Esophagus squamous epithelium (tissue), 5 donors: ENCODE measurements at regions not wholly inside any gene's neighbourhood (a gene's known extent, or its start where the extent isn't known, plus 50 kb on each side); places are given as distances from the start of the nearest gene placed in this dataset.

ENCODE experiments used
- DNase-seq: peaks from one replicate; lab custom pipeline; 2025; lab: John Stamatoyannopoulos, UW
- H3K27ac ChIP-seq, 4 donors: fragments of 200-600 bp; sonication (generic); one replicate each; pipeline ENCODE4 v1.5.1; 2016 to 2019; ENCODE audit warnings: mild to moderate bottlenecking in 1 of 4
- H3K27me3 ChIP-seq, 4 donors: fragments of 200-600 bp; sonication (generic); 1 replicate in 3 of 4; 2 replicates in 1 of 4; pipeline versions ENCODE4 v1.5.1 to v1.6.0; 2017 to 2021; ENCODE audit warnings: antibody characterized with exemption in 1 of 4
- H3K36me3 ChIP-seq, 3 donors: fragments of 200-600 bp; sonication (generic); one replicate each; pipeline ENCODE4 v1.5.1; 2016 to 2019
- H3K4me1 ChIP-seq, 3 donors: fragments of 200-600 bp; sonication (generic); one replicate each; pipeline ENCODE4 v1.5.1; 2017 to 2019
- H3K4me3 ChIP-seq, 4 donors: fragments of 200-600 bp; sonication (generic); 1 replicate in 3 of 4; 2 replicates in 1 of 4; pipeline ENCODE4 v1.5.1; 2016 to 2019; ENCODE audit warnings: mild to moderate bottlenecking in 2 of 4, moderate library complexity in 1 of 4
- H3K9me3 ChIP-seq, 3 donors: fragments of 200-600 bp; sonication (generic); one replicate each; pipeline ENCODE4 v1.5.1; 2016 to 2019
- POLR2A ChIP-seq, 4 donors: fragments of 450-650 bp; IDR thresholded peaks; one replicate each; pipeline ENCODE4 v1.6.1; 2017; ENCODE audit warnings: antibody characterized with exemption in 4 of 4, mild to moderate bottlenecking in 4 of 4, moderate library complexity in 3 of 4
- WGBS, 2 donors: methylation state at CpG; one replicate each; pipeline ENCODE4 v1.1.5; 2018; 5-methylcytosine and 5-hydroxymethylcytosine counted together
- intact Hi-C: fragments of 100-400 bp; cut with DNase I; formaldehyde crosslinking; loops from one replicate; pipeline ENCODE4 v1.15.0; 2022
- TF ChIP-seq, protein P1 (sequence below), 6 experiments: fragments of 450-650 bp in 4 of 6; fragments of 200-600 bp in 2 of 6; sonication (generic) in 2 of 6; IDR thresholded peaks; one replicate each; pipeline ENCODE4 v1.5.1; 2016 to 2019; ENCODE audit warnings: antibody characterized with exemption in 6 of 6, mild to moderate bottlenecking in 4 of 6, moderate library complexity in 4 of 6
- donor health status: DM: yes; HTN: yes; CAD: no.

DNA sequence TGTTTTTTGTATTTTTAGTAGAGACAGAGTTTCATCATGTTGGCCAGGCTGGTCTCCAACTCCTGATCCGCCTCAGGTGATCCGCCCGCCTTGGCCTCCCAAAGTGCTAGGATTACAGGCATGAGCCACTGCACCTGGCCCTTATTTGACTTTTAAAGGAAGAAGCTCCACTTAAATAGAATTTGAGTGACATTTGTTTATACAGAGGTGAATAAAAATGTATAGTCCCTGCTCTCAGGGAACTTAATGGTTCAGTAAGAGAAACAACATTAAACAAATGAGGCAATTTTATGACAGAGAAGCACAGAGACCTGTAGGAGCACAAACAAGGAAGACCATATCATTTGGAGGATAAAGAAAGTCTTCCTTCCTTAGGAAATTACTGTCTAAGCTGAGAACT lies 65.7 kb downstream of the C9orf152 start:
- no peaks in the 10 kb centered on the region for H3K9me3 ChIP-seq
- no peak overlapping the region for H3K27ac ChIP-seq
- H3K27me3 ChIP-seq: no peaks in the 10 kb centered on the region
- peaks cover 0 to 46% (median 29%) of the 10 kb centered on the region in 3 donors for H3K4me1 ChIP-seq
- no peak overlapping the region for H3K4me3 ChIP-seq
- WGBS, 2 donors: no CpG with 5 or more reads among the region's 3 CpGs
- H3K36me3 ChIP-seq: peaks cover 0 to 13% (median 0%) of the 10 kb centered on the region in 3 donors
- TF ChIP-seq, protein P1, sequence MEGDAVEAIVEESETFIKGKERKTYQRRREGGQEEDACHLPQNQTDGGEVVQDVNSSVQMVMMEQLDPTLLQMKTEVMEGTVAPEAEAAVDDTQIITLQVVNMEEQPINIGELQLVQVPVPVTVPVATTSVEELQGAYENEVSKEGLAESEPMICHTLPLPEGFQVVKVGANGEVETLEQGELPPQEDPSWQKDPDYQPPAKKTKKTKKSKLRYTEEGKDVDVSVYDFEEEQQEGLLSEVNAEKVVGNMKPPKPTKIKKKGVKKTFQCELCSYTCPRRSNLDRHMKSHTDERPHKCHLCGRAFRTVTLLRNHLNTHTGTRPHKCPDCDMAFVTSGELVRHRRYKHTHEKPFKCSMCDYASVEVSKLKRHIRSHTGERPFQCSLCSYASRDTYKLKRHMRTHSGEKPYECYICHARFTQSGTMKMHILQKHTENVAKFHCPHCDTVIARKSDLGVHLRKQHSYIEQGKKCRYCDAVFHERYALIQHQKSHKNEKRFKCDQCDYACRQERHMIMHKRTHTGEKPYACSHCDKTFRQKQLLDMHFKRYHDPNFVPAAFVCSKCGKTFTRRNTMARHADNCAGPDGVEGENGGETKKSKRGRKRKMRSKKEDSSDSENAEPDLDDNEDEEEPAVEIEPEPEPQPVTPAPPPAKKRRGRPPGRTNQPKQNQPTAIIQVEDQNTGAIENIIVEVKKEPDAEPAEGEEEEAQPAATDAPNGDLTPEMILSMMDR (IDR thresholded peaks at IDR 0.05): no peak
- no peak for TF ChIP-seq POLR2A (IDR thresholded peaks at IDR 0.05)
- intact Hi-C loops: no loop called here
- DNase-seq: no peak

DNA sequence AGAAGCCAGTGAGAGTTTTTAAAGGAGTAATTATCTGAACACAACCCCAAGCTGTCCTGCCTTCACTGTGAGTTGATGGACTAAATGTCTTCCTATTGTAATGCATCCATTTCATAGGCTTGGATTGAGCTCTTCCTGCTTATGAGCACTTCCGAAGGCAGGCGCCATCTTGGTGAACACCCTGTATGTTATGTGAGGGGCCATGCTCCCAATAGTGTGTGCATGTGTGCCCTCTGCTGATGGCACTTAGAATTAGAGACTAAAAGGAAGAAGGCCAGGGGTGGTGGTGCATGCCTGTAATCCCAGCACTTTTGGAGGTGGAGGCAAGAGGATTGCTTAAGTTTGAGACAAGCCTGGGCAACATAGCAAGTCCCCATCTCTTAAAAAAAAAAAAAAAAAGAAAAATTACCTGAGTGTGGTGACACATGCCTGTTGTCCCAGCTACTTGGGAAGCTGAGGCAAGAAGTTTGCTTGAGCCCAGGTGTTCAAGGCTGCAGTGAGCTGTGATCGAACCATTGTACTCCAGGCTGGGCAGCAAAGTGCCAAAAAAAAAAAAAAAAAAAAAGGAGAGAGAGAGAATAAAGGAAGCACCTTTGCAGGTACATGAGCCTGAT lies 65.0 kb downstream of the C9orf152 start:
- H3K4me1 ChIP-seq: peaks cover 0 to 51% (median 29%) of the 10 kb centered on the region in 3 donors
- intact Hi-C loops: no loop called here
- peak overlapping the region in 1 of 4 donors; percentile 38 for H3K27ac ChIP-seq

DNA sequence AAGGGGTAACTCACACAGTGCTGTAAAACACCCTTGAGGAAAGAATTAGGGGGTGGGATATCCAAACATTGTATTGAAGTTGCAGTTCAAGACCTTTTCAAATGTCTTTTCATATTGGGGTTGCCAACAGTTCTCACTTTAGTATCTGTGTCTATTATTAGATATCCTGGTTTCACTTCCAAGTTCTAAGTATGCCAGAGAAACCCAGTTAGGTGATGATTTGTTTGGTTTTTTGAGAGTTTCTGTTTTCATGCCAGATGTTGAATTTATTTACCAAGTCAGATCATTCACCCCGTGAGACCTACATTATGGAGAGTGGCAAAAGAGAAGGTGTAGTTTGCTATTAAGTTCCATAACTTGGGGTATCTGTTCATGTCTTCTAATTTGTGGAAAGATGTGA lies 64.5 kb downstream of the C9orf152 start:
- WGBS, 2 donors: 16 to 30% methylated on average over 1 of the region's 1 CpG
- Histone ChIP-seq H3K4me1 (peaks cover 0 to 56% (median 29%) of the 10 kb centered on the region in 3 donors), H3K9me3 (no peaks in the 10 kb centered on the region), H3K4me3 (no peak overlapping the region), H3K36me3 (peaks cover 0 to 2% (median 0%) of the 10 kb centered on the region in 3 donors), H3K27me3 (no peaks in the 10 kb centered on the region), H3K27ac (peak overlapping the region in 2 of 4 donors; percentile 38 to 53)
- intact Hi-C loops: no loop called here
- TF ChIP-seq, protein P1 (IDR thresholded peaks at IDR 0.05): no peak
- no peak for TF ChIP-seq POLR2A (IDR thresholded peaks at IDR 0.05)
- no peak for DNase-seq

More for the DNA sequence above, 65.0 kb downstream of the C9orf152 start:
- H3K36me3 ChIP-seq: peaks cover 0 to 8% (median 0%) of the 10 kb centered on the region in 3 donors
- no peaks in the 10 kb centered on the region for H3K9me3 ChIP-seq
- WGBS, 2 donors: 67 to 90% methylated on average over 3 of the region's 3 CpGs
- DNase-seq: no peak
- no peaks in the 10 kb centered on the region for H3K27me3 ChIP-seq
- TF ChIP-seq POLR2A (IDR thresholded peaks at IDR 0.05): no peak
- TF ChIP-seq, protein P1 (IDR thresholded peaks at IDR 0.05): no peak
- no peak overlapping the region for H3K4me3 ChIP-seq

DNA sequence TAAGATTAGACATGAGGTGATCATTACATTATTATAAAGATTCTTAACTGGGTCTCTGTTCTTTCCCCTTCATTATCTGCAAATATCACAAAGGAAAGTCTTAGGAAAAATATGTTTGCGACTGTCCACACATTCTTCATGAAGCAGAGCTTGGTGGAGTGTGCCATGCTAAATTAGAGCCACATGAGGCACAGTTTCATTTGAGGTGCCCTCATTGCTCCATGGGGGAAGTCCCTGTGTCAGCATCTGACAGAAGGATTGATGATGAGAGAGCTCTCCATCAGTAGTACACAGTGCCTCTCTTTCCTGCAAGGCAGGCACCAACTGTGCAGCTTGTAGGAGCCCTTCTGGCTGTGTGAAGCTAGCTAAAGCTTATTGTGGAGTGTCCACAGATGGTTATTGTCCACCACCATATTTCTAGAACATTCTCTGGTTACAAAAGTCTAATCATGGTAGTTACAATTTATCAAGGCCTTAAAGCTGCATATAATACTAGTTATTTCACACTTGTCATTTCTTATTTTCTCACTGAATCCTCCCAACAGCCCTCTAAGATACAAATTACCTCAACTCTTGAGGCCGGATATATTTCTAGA lies 63.9 kb downstream of the C9orf152 start:
- TF ChIP-seq, protein P1 (IDR thresholded peaks at IDR 0.05): no peak
- TF ChIP-seq POLR2A (IDR thresholded peaks at IDR 0.05): no peak
- H3K4me3 ChIP-seq: no peak overlapping the region
- WGBS, 2 donors: 68 to 73% methylated on average over 2 of the region's 2 CpGs
- intact Hi-C loops: no loop called here
- DNase-seq: no peak
- H3K4me1 ChIP-seq: peaks cover 0 to 61% (median 29%) of the 10 kb centered on the region in 3 donors
- H3K27me3 ChIP-seq: no peaks in the 10 kb centered on the region
- no peaks in the 10 kb centered on the region for H3K36me3 ChIP-seq
- H3K27ac ChIP-seq: peak overlapping the region in 2 of 4 donors; percentile 38 to 53
- H3K9me3 ChIP-seq: no peaks in the 10 kb centered on the region

DNA sequence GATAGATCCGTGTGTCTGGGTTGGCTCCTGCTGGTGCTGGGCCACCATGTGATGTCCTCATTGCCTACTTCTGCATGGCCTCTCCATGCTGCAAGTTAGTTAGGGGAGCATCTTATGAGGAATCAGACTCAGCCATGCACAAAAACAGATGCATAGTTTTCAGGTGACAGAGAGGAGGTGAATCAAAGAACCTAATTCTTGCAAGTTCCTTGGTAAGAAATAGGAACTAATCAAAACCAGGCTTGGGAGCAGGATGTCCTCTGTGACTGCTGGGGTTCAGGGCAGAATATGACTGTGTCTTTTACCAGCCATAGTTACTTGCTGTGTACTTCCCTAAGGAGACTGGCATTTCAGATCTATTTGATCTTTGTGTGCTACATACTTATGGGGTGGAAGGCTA lies 61.6 kb downstream of the C9orf152 start:
- TF ChIP-seq, protein P1 (IDR thresholded peaks at IDR 0.05): no peak
- no peak for TF ChIP-seq POLR2A (IDR thresholded peaks at IDR 0.05)
- H3K4me3 ChIP-seq: no peak overlapping the region
- WGBS, 2 donors: 71% methylated on average over 1 of the region's 1 CpG; no CpG with 5 or more reads in 1 of the 2 donors
- intact Hi-C loops: no loop called here
- DNase-seq: no peak
- no peaks in the 10 kb centered on the region for H3K27me3 ChIP-seq
- H3K9me3 ChIP-seq: no peaks in the 10 kb centered on the region
- no peaks in the 10 kb centered on the region for H3K36me3 ChIP-seq
- peak overlapping the region in 1 of 4 donors; percentile 13 for H3K27ac ChIP-seq
- peaks cover 0 to 62% (median 27%) of the 10 kb centered on the region in 3 donors for H3K4me1 ChIP-seq
